Neutrophil (primary cell): ENCODE measurements at regions not wholly inside any gene's neighbourhood (a gene's known extent, or its start where the extent isn't known, plus 50 kb on each side); places are given as distances from the start of the nearest gene placed in this dataset.

Experiments used
- H3K27ac ChIP-seq: fragments of 200-600 bp; sonication (generic); 2 replicates; pipeline ENCODE4 v1.5.1; 2016; ENCODE audit warnings: mild to moderate bottlenecking, moderate library complexity
- H3K27me3 ChIP-seq: fragments of 200-600 bp; sonication (generic); 2 replicates; pipeline ENCODE4 v1.6.0; 2016; ENCODE audit warnings: mild to moderate bottlenecking
- H3K36me3 ChIP-seq: fragments of 200-600 bp; sonication (generic); 2 replicates; pipeline ENCODE4 v1.5.1; 2017
- H3K4me1 ChIP-seq, 2 experiments: fragments of 200-600 bp in 1 of 2; sonication (generic) in 1 of 2; 1 replicate in 1 of 2; 2 replicates in 1 of 2; pipeline versions ENCODE4 v1.5.1 to v1.6.1; 2013 to 2016; ENCODE audit warnings: low read depth in 1 of 2, low read length in 1 of 2, mild to moderate bottlenecking in 1 of 2, moderate library complexity in 1 of 2; ENCODE audit not compliant: control insufficient read depth in 1 of 2, insufficient read depth in 1 of 2
- H3K4me3 ChIP-seq, 2 experiments: fragments of 200-600 bp in 1 of 2; sonication (generic) in 1 of 2; 1 replicate in 1 of 2; 2 replicates in 1 of 2; pipeline ENCODE4 v1.5.1; 2013 to 2016; ENCODE audit warnings: low read depth in 1 of 2, low read length in 1 of 2, mild to moderate bottlenecking in 1 of 2, moderate library complexity in 1 of 2
- H3K9me3 ChIP-seq: fragments of 200-600 bp; sonication (generic); 2 replicates; pipeline ENCODE4 v1.5.1; 2016
- CTCF ChIP-seq: fragments of 200-600 bp; sonication (generic); IDR thresholded peaks from 2 replicates; pipeline ENCODE4 v1.5.1; 2016; ENCODE audit warnings: antibody characterized with exemption

GRCh38 chr6:104396077-104396476 lies 463.6 kb downstream of the HACE1 start:
- TF ChIP-seq CTCF, result no peak
- H3K27ac ChIP-seq, result no peak overlapping the region
- no peaks in the 10 kb centered on the region for H3K9me3 ChIP-seq

GRCh38 chr6:104381907-104382306 lies 477.8 kb downstream of the HACE1 start:
- no peak for TF ChIP-seq CTCF
- Histone ChIP-seq H3K4me1 (no peaks in the 10 kb centered on the region), H3K27ac (no peak overlapping the region), H3K27me3 (no peaks in the 10 kb centered on the region), H3K4me3 (no peak overlapping the region), H3K9me3 (no peaks in the 10 kb centered on the region), H3K36me3 (no peaks in the 10 kb centered on the region)

More at GRCh38 chr6:104396077-104396476, 463.6 kb downstream of the HACE1 start:
- no peaks in the 10 kb centered on the region for H3K36me3 ChIP-seq
- no peaks in the 10 kb centered on the region for H3K4me1 ChIP-seq
- H3K4me3 ChIP-seq, result no peak overlapping the region
- no peaks in the 10 kb centered on the region for H3K27me3 ChIP-seq

- Histone ChIP-seq H3K4me1 (no peaks in the 10 kb centered on the region), H3K27me3 (no peaks in the 10 kb centered on the region), H3K36me3 (no peaks in the 10 kb centered on the region), H3K27ac (no peak overlapping the region), H3K4me3 (no peak overlapping the region), H3K9me3 (no peaks in the 10 kb centered on the region)
- no peak for TF ChIP-seq CTCF
Measured at GRCh38 chr6:104365451-104366234, 494.1 kb downstream of the HACE1 start.

- Histone ChIP-seq H3K4me3 (no peak overlapping the region), H3K36me3 (no peaks in the 10 kb centered on the region), H3K27ac (no peak overlapping the region), H3K4me1 (no peaks in the 10 kb centered on the region), H3K9me3 (no peaks in the 10 kb centered on the region), H3K27me3 (no peaks in the 10 kb centered on the region)
- TF ChIP-seq CTCF, result no peak
Measured at GRCh38 chr6:104357928-104358327, 501.8 kb downstream of the HACE1 start.

GRCh38 chr6:104356197-104356596 lies 503.5 kb downstream of the HACE1 start:
- Histone ChIP-seq H3K9me3 (no peaks in the 10 kb centered on the region), H3K36me3 (no peaks in the 10 kb centered on the region), H3K4me3 (no peak overlapping the region), H3K27me3 (no peaks in the 10 kb centered on the region), H3K27ac (no peak overlapping the region), H3K4me1 (no peaks in the 10 kb centered on the region)
- no peak for TF ChIP-seq CTCF
